ENCODE measurements at regions not wholly inside any gene's neighbourhood (a gene's known extent, or its start where the extent isn't known, plus 50 kb on each side); places are given as distances from the start of the nearest gene placed in this dataset.

GRCh38 chr10:60687679-60688078 is 90.6 kb upstream of the CDK1 start:
- peaks cover 3% of the 10 kb centered on the region for H3K36me3 Mint-ChIP-seq (ENCODE audit: insufficient read depth)
- H3K4me1 Mint-ChIP-seq (ENCODE audit: low read depth): no peaks in the 10 kb centered on the region
- H3K4me3 Mint-ChIP-seq (ENCODE audit: low read depth): no peak overlapping the region
- no peak for DNase-seq (ENCODE audit: low spot score, unreplicated experiment)
- no peak overlapping the region for H3K27ac Mint-ChIP-seq
- no peak for TF ChIP-seq CTCF (IDR thresholded peaks at IDR 0.05; ENCODE audit: unreplicated experiment)
- H3K27me3 Mint-ChIP-seq: no peaks in the 10 kb centered on the region
- H3K9me3 Mint-ChIP-seq (ENCODE audit: low read depth): peaks cover 3% of the 10 kb centered on the region

GRCh38 chr10:60684091-60684490 is 94.2 kb upstream of the CDK1 start:
- no peak overlapping the region for H3K4me3 Mint-ChIP-seq (ENCODE audit: low read depth)
- H3K27me3 Mint-ChIP-seq: no peaks in the 10 kb centered on the region
- no peak for DNase-seq (ENCODE audit: low spot score, unreplicated experiment)
- no peak overlapping the region for H3K27ac Mint-ChIP-seq
- peaks cover 5% of the 10 kb centered on the region for H3K9me3 Mint-ChIP-seq (ENCODE audit: low read depth)
- H3K36me3 Mint-ChIP-seq (ENCODE audit: insufficient read depth): peaks cover 8% of the 10 kb centered on the region
- peaks cover 3% of the 10 kb centered on the region for H3K4me1 Mint-ChIP-seq (ENCODE audit: low read depth)
- TF ChIP-seq CTCF (IDR thresholded peaks at IDR 0.05; ENCODE audit: unreplicated experiment): no peak

- Mint-ChIP-seq H3K27ac (no peak overlapping the region), H3K27me3 (no peaks in the 10 kb centered on the region), H3K36me3 (ENCODE audit: insufficient read depth) (peaks cover 7% of the 10 kb centered on the region), H3K9me3 (ENCODE audit: low read depth) (peaks cover 5% of the 10 kb centered on the region), H3K4me1 (ENCODE audit: low read depth) (peaks cover 3% of the 10 kb centered on the region), H3K4me3 (ENCODE audit: low read depth) (no peak overlapping the region)
- no peak for DNase-seq (ENCODE audit: low spot score, unreplicated experiment)
- TF ChIP-seq CTCF (IDR thresholded peaks at IDR 0.05; ENCODE audit: unreplicated experiment): no peak
These were observed 97.2 kb upstream of the CDK1 start for GRCh38 chr10:60681103-60681502.

- Mint-ChIP-seq H3K27ac (no peak overlapping the region), H3K4me3 (ENCODE audit: low read depth) (no peak overlapping the region), H3K4me1 (ENCODE audit: low read depth) (peaks cover 3% of the 10 kb centered on the region), H3K36me3 (ENCODE audit: insufficient read depth) (peaks cover 7% of the 10 kb centered on the region), H3K9me3 (ENCODE audit: low read depth) (peaks cover 11% of the 10 kb centered on the region), H3K27me3 (no peaks in the 10 kb centered on the region)
- TF ChIP-seq CTCF (IDR thresholded peaks at IDR 0.05; ENCODE audit: unreplicated experiment): no peak
- DNase-seq (ENCODE audit: low spot score, unreplicated experiment): no peak
These were observed 98.8 kb upstream of the CDK1 start for GRCh38 chr10:60679388-60679990.

GRCh38 chr10:60678978-60679377 is 99.3 kb upstream of the CDK1 start:
- Mint-ChIP-seq H3K4me1 (ENCODE audit: low read depth) (peaks cover 3% of the 10 kb centered on the region), H3K4me3 (ENCODE audit: low read depth) (no peak overlapping the region), H3K27me3 (no peaks in the 10 kb centered on the region), H3K27ac (no peak overlapping the region), H3K36me3 (ENCODE audit: insufficient read depth) (peaks cover 11% of the 10 kb centered on the region), H3K9me3 (ENCODE audit: low read depth) (peaks cover 16% of the 10 kb centered on the region)
- TF ChIP-seq CTCF (IDR thresholded peaks at IDR 0.05; ENCODE audit: unreplicated experiment): no peak
- DNase-seq (ENCODE audit: low spot score, unreplicated experiment): no peak

Measured in progenitor cell of endocrine pancreas (in vitro differentiated cells).